Esophagus squamous epithelium (tissue), 5 donors: ENCODE measurements at regions not wholly inside any gene's neighbourhood (a gene's known extent, or its start where the extent isn't known, plus 50 kb on each side); places are given as distances from the start of the nearest gene placed in this dataset.

ENCODE experiments used
- DNase-seq: peaks from one replicate; lab custom pipeline; 2025; lab: John Stamatoyannopoulos, UW
- H3K27ac ChIP-seq, 4 donors: fragments of 200-600 bp; sonication (generic); one replicate each; pipeline ENCODE4 v1.5.1; 2016 to 2019; ENCODE audit warnings: mild to moderate bottlenecking in 1 of 4
- H3K27me3 ChIP-seq, 4 donors: fragments of 200-600 bp; sonication (generic); 1 replicate in 3 of 4; 2 replicates in 1 of 4; pipeline versions ENCODE4 v1.5.1 to v1.6.0; 2017 to 2021; ENCODE audit warnings: antibody characterized with exemption in 1 of 4
- H3K36me3 ChIP-seq, 3 donors: fragments of 200-600 bp; sonication (generic); one replicate each; pipeline ENCODE4 v1.5.1; 2016 to 2019
- H3K4me1 ChIP-seq, 3 donors: fragments of 200-600 bp; sonication (generic); one replicate each; pipeline ENCODE4 v1.5.1; 2017 to 2019
- H3K4me3 ChIP-seq, 4 donors: fragments of 200-600 bp; sonication (generic); 1 replicate in 3 of 4; 2 replicates in 1 of 4; pipeline ENCODE4 v1.5.1; 2016 to 2019; ENCODE audit warnings: mild to moderate bottlenecking in 2 of 4, moderate library complexity in 1 of 4
- H3K9me3 ChIP-seq, 3 donors: fragments of 200-600 bp; sonication (generic); one replicate each; pipeline ENCODE4 v1.5.1; 2016 to 2019
- CTCF ChIP-seq, 6 experiments: fragments of 450-650 bp in 4 of 6; fragments of 200-600 bp in 2 of 6; sonication (generic) in 2 of 6; IDR thresholded peaks; one replicate each; pipeline ENCODE4 v1.5.1; 2016 to 2019; ENCODE audit warnings: antibody characterized with exemption in 6 of 6, mild to moderate bottlenecking in 4 of 6, moderate library complexity in 4 of 6
- POLR2A ChIP-seq, 4 donors: fragments of 450-650 bp; IDR thresholded peaks; one replicate each; pipeline ENCODE4 v1.6.1; 2017; ENCODE audit warnings: antibody characterized with exemption in 4 of 4, mild to moderate bottlenecking in 4 of 4, moderate library complexity in 3 of 4
- WGBS, 2 donors: methylation state at CpG; one replicate each; pipeline ENCODE4 v1.1.5; 2018; 5-methylcytosine and 5-hydroxymethylcytosine counted together
- intact Hi-C: fragments of 100-400 bp; cut with DNase I; formaldehyde crosslinking; loops from one replicate; pipeline ENCODE4 v1.15.0; 2022
- donor health status: DM: yes; HTN: yes; CAD: no.

DNA sequence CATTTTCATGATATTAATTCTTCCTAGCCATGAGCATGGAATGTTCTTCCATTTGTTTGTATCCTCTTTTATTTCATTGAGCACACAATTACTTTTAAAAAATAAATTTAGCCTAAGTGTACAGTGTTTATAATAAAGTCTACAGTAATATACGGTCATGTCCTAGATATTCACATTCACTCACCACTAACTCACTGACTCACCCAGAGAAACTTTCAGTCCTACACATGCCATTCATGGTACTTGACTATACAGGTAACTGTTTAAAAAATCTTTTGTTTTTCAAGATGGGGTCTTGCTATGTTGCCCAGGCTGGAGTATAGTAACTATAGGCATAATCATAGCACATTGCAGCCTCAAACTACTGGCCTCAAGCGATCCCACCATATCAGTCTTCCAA, 348.1 kb downstream of the RAPGEF2 start:
- WGBS, 2 donors, result 88 to 90% methylated on average over 2 of the region's 2 CpGs
- Histone ChIP-seq H3K4me3 (no peak overlapping the region), H3K9me3 (no peaks in the 10 kb centered on the region), H3K36me3 (no peaks in the 10 kb centered on the region), H3K27ac (no peak overlapping the region), H3K4me1 (no peaks in the 10 kb centered on the region), H3K27me3 (no peaks in the 10 kb centered on the region)
- intact Hi-C loops, result no loop called here
- no peak for TF ChIP-seq CTCF (IDR thresholded peaks at IDR 0.05)
- no peak for TF ChIP-seq POLR2A (IDR thresholded peaks at IDR 0.05)
- no peak for DNase-seq

DNA sequence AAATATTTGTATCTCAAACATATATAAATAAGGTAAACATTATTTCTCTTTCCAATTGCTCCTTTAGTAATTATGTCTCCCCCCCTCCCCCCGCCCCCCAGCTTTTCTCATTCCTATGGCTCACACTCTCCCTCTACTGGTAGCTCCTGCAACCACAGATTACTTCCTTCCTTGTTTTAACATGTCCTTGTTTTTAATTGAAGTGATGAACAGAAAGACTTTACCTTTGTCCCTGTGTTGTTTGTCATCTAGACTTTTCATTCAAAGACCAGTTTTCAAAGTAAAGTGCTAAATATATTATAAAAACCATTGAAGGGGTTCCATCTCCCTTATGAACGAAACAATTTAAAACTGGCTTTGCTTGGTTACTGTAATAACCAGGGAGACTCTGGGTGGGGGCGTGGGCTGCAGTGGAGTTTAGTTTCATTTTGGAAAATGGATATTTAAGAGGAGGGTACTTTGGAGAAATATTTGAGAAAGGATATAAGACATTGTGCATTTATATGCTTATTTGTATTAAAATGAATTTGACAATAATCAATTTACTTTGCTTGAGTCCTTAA, 352.9 kb downstream of the RAPGEF2 start:
- H3K4me3 ChIP-seq, result no peak overlapping the region
- intact Hi-C loops, result no loop called here
- no peaks in the 10 kb centered on the region for H3K4me1 ChIP-seq
- WGBS, 2 donors, result 19 to 27% methylated on average over 3 of the region's 3 CpGs
- H3K36me3 ChIP-seq, result no peaks in the 10 kb centered on the region
- H3K27me3 ChIP-seq, result no peaks in the 10 kb centered on the region
- no peak for TF ChIP-seq POLR2A (IDR thresholded peaks at IDR 0.05)
- peak; percentile 10 to 49 (median 27) for TF ChIP-seq CTCF (IDR thresholded peaks at IDR 0.05)
- H3K9me3 ChIP-seq, result no peaks in the 10 kb centered on the region
- no peak for DNase-seq
- H3K27ac ChIP-seq, result no peak overlapping the region

GRCh38 chr4:159460371-159460770, 357.5 kb downstream of the RAPGEF2 start:
- TF ChIP-seq CTCF (IDR thresholded peaks at IDR 0.05) (no peak), POLR2A (IDR thresholded peaks at IDR 0.05) (no peak)
- Histone ChIP-seq H3K4me3 (no peak overlapping the region), H3K4me1 (no peaks in the 10 kb centered on the region), H3K27ac (no peak overlapping the region), H3K9me3 (peaks cover 0 to 21% (median 7%) of the 10 kb centered on the region in 3 donors), H3K36me3 (no peaks in the 10 kb centered on the region), H3K27me3 (no peaks in the 10 kb centered on the region)
- DNase-seq, result no peak
- intact Hi-C loops, result no loop called here
- WGBS, 2 donors, result 58 to 71% methylated on average over 1 of the region's 1 CpG

- DNase-seq, result no peak
- WGBS, 2 donors, result 82 to 83% methylated on average over 2 of the region's 2 CpGs
- Histone ChIP-seq H3K9me3 (peaks cover 0 to 21% (median 7%) of the 10 kb centered on the region in 3 donors), H3K4me1 (no peaks in the 10 kb centered on the region), H3K27ac (no peak overlapping the region), H3K4me3 (no peak overlapping the region), H3K27me3 (no peaks in the 10 kb centered on the region), H3K36me3 (no peaks in the 10 kb centered on the region)
- TF ChIP-seq CTCF (IDR thresholded peaks at IDR 0.05) (no peak), POLR2A (IDR thresholded peaks at IDR 0.05) (no peak)
- intact Hi-C loops, result no loop called here
These were observed 360.4 kb downstream of the RAPGEF2 start for GRCh38 chr4:159463235-159463634.

GRCh38 chr4:159464302-159464701, 361.4 kb downstream of the RAPGEF2 start:
- Histone ChIP-seq H3K27me3 (no peaks in the 10 kb centered on the region), H3K27ac (no peak overlapping the region), H3K36me3 (no peaks in the 10 kb centered on the region), H3K9me3 (peaks cover 0 to 21% (median 7%) of the 10 kb centered on the region in 3 donors), H3K4me3 (no peak overlapping the region), H3K4me1 (no peaks in the 10 kb centered on the region)
- TF ChIP-seq CTCF (IDR thresholded peaks at IDR 0.05) (no peak), POLR2A (IDR thresholded peaks at IDR 0.05) (no peak)
- intact Hi-C loops, result no loop called here
- no peak for DNase-seq
